PC-3 (cell line): ENCODE measurements at regions not wholly inside any gene's neighbourhood (a gene's known extent, or its start where the extent isn't known, plus 50 kb on each side); places are given as distances from the start of the nearest gene placed in this dataset.

Experiments
- EZH2 ChIP-seq: fragments of 300-600 bp; sonication (generic); IDR thresholded peaks from one replicate; pipeline ENCODE4 v1.6.1; 2017; ENCODE audit warnings: antibody characterized with exemption, mild to moderate bottlenecking, low read length; ENCODE audit not compliant: unreplicated experiment
- TF ChIP-seq, protein P1 (sequence below): fragments of 300-600 bp; sonication (generic); conservative IDR thresholded peaks from 2 replicates; pipeline ENCODE4 v1.5.1; 2017; ENCODE audit warnings: antibody characterized with exemption, low read depth, mild to moderate bottlenecking, low read length

GRCh38 chr7:46189255-46189790 is 268.3 kb upstream of the IGFBP3 start:
- TF ChIP-seq EZH2, result no peak
- TF ChIP-seq, protein P1, sequence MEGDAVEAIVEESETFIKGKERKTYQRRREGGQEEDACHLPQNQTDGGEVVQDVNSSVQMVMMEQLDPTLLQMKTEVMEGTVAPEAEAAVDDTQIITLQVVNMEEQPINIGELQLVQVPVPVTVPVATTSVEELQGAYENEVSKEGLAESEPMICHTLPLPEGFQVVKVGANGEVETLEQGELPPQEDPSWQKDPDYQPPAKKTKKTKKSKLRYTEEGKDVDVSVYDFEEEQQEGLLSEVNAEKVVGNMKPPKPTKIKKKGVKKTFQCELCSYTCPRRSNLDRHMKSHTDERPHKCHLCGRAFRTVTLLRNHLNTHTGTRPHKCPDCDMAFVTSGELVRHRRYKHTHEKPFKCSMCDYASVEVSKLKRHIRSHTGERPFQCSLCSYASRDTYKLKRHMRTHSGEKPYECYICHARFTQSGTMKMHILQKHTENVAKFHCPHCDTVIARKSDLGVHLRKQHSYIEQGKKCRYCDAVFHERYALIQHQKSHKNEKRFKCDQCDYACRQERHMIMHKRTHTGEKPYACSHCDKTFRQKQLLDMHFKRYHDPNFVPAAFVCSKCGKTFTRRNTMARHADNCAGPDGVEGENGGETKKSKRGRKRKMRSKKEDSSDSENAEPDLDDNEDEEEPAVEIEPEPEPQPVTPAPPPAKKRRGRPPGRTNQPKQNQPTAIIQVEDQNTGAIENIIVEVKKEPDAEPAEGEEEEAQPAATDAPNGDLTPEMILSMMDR, result no peak
